ENCODE measurements at regions not wholly inside any gene's neighbourhood (a gene's known extent, or its start where the extent isn't known, plus 50 kb on each side); places are given as distances from the start of the nearest gene placed in this dataset.

- FAIRE-seq: no peak
- DNase-seq (ENCODE audit: insufficient read length, low spot score): no peak
- TF ChIP-seq POLR2A (IDR thresholded peaks at IDR 0.05; ENCODE audit: low read depth, low read length) (no peak), TAF1 (IDR thresholded peaks at IDR 0.05; ENCODE audit: low read depth, low read length) (no peak), PAX5 (IDR thresholded peaks at IDR 0.05; ENCODE audit: insufficient read depth, low read length, severe bottlenecking) (no peak), POU2F2 (IDR thresholded peaks at IDR 0.05; ENCODE audit: low read depth, low read length) (no peak), SPI1 (IDR thresholded peaks at IDR 0.05; ENCODE audit: low read depth, low read length) (no peak), POLR2AphosphoS5 (IDR thresholded peaks at IDR 0.05; ENCODE audit: low read depth, low read length) (no peak)
These were observed 157.6 kb upstream of the TMTC2 start for GRCh38 chr12:82529101-82529500.

GRCh38 chr12:82529954-82530353 lies 156.8 kb upstream of the TMTC2 start:
- no peak for TF ChIP-seq TAF1 (IDR thresholded peaks at IDR 0.05; ENCODE audit: low read depth, low read length)
- no peak for TF ChIP-seq PAX5 (IDR thresholded peaks at IDR 0.05; ENCODE audit: insufficient read depth, low read length, severe bottlenecking)
- no peak for TF ChIP-seq POLR2AphosphoS5 (IDR thresholded peaks at IDR 0.05; ENCODE audit: low read depth, low read length)
- no peak for TF ChIP-seq POU2F2 (IDR thresholded peaks at IDR 0.05; ENCODE audit: low read depth, low read length)
- no peak for TF ChIP-seq SPI1 (IDR thresholded peaks at IDR 0.05; ENCODE audit: low read depth, low read length)
- no peak for TF ChIP-seq POLR2A (IDR thresholded peaks at IDR 0.05; ENCODE audit: low read depth, low read length)
- DNase-seq (ENCODE audit: insufficient read length, low spot score): no peak
- no peak for FAIRE-seq

DNA sequence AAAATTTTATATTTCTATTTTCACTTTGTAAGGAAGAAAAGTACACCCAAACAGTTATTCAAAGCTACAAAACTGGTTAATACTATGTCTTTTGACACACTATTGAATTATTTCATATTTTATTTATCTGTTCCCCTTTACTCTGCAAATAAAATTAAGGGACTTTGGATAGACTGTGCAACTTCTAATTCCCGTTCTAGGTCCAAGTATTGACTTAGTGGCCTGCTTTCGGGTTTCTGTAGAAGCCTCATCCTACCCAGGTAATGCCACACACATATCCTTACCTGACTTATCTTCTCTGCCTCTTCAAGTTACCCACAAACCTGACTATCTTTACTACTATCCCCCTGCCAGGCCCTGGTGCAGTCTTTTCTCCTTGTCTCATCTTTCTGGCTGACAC lies 156.3 kb upstream of the TMTC2 start:
- TF ChIP-seq SPI1 (IDR thresholded peaks at IDR 0.05; ENCODE audit: low read depth, low read length) (no peak), PAX5 (IDR thresholded peaks at IDR 0.05; ENCODE audit: insufficient read depth, low read length, severe bottlenecking) (no peak), POLR2A (IDR thresholded peaks at IDR 0.05; ENCODE audit: low read depth, low read length) (no peak), POU2F2 (IDR thresholded peaks at IDR 0.05; ENCODE audit: low read depth, low read length) (no peak)
- no peak for FAIRE-seq

DNA sequence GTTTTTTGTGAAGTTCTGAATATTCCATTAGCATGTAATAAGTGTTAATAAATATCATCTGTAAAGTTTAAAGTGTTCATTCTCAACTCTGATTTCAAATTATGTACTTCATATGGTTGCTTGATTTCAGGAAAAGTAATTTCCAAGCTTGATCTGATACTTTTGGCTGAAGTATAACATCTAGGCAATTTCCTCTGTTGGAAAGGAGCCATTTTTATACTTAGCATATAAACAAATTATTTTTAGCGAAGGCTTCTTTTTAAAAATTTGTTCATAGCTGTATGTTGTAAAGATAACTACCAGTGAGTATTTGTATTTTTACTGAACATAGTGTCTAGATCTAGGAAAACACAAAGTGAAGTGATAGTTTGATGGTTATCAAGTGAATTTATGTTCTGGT lies 153.4 kb upstream of the TMTC2 start:
- TF ChIP-seq SPI1 (IDR thresholded peaks at IDR 0.05; ENCODE audit: low read depth, low read length): no peak
- no peak for TF ChIP-seq POLR2A (IDR thresholded peaks at IDR 0.05; ENCODE audit: low read depth, low read length)
- TF ChIP-seq POU2F2 (IDR thresholded peaks at IDR 0.05; ENCODE audit: low read depth, low read length): no peak
- TF ChIP-seq PAX5 (IDR thresholded peaks at IDR 0.05; ENCODE audit: insufficient read depth, low read length, severe bottlenecking): no peak
- no peak for TF ChIP-seq TAF1 (IDR thresholded peaks at IDR 0.05; ENCODE audit: low read depth, low read length)
- no peak for TF ChIP-seq POLR2AphosphoS5 (IDR thresholded peaks at IDR 0.05; ENCODE audit: low read depth, low read length)
- no peak for FAIRE-seq

More for the DNA sequence above, 156.3 kb upstream of the TMTC2 start:
- no peak for DNase-seq (ENCODE audit: insufficient read length, low spot score)

DNA sequence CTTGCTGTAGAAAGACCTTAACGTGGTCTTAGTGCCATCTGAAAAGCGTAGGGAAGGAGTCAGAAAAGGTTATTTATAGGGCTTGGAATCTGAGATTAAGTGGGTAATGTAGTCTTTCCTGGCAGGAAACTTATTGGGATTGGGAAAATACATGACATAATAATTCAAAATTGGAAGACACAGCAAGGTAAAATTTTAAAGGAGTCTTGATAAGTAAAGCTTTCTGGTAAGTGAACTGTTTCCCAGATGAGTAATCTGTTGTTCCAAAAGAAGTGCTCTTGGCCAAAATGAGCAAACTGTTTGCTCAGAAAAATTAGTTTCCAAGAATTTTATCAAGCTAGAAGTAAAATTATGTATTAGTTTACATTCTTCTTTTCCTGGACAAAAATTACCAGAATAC lies 149.3 kb upstream of the TMTC2 start:
- TF ChIP-seq SPI1 (IDR thresholded peaks at IDR 0.05; ENCODE audit: low read depth, low read length): no peak
- DNase-seq (ENCODE audit: insufficient read length, low spot score) (no peak), FAIRE-seq (no peak)

More for the DNA sequence above, 153.4 kb upstream of the TMTC2 start:
- DNase-seq (ENCODE audit: insufficient read length, low spot score): no peak

GRCh38 chr12:82554529-82554928 lies 132.2 kb upstream of the TMTC2 start:
- FAIRE-seq: no peak

GRCh38 chr12:82555699-82556098 lies 131.0 kb upstream of the TMTC2 start:
- TF ChIP-seq POLR2AphosphoS5 (IDR thresholded peaks at IDR 0.05; ENCODE audit: low read depth, low read length) (no peak), SPI1 (IDR thresholded peaks at IDR 0.05; ENCODE audit: low read depth, low read length) (no peak), POLR2A (IDR thresholded peaks at IDR 0.05; ENCODE audit: low read depth, low read length) (no peak), POU2F2 (IDR thresholded peaks at IDR 0.05; ENCODE audit: low read depth, low read length) (no peak), PAX5 (IDR thresholded peaks at IDR 0.05; ENCODE audit: insufficient read depth, low read length, severe bottlenecking) (no peak)
- no peak for DNase-seq (ENCODE audit: insufficient read length, low spot score)
- FAIRE-seq: no peak

More at GRCh38 chr12:82554529-82554928, 132.2 kb upstream of the TMTC2 start:
- DNase-seq (ENCODE audit: insufficient read length, low spot score): no peak
- TF ChIP-seq TAF1 (IDR thresholded peaks at IDR 0.05; ENCODE audit: low read depth, low read length): no peak
- TF ChIP-seq POLR2A (IDR thresholded peaks at IDR 0.05; ENCODE audit: low read depth, low read length): no peak
- no peak for TF ChIP-seq POU2F2 (IDR thresholded peaks at IDR 0.05; ENCODE audit: low read depth, low read length)
- no peak for TF ChIP-seq POLR2AphosphoS5 (IDR thresholded peaks at IDR 0.05; ENCODE audit: low read depth, low read length)
- no peak for TF ChIP-seq PAX5 (IDR thresholded peaks at IDR 0.05; ENCODE audit: insufficient read depth, low read length, severe bottlenecking)
- no peak for TF ChIP-seq SPI1 (IDR thresholded peaks at IDR 0.05; ENCODE audit: low read depth, low read length)

DNA sequence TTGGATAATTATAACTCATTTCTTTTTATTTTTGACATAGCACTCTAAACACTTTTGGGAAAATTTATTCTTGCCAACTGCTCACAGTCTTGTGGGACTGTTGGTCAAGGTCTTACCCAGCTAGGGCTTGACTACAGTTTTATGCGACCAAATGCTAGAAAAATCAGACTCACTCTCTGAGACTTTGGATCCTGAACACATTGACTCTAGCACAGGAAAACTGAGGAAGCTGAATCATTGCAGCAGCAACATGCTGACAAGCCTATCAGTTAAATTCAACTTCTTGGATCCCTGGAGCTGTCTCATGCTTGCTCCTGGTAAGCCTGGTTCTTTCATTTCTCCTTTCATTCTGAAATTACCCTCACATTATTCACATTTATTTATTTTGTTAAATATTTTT lies 120.7 kb upstream of the TMTC2 start:
- no peak for FAIRE-seq
- no peak for TF ChIP-seq TAF1 (IDR thresholded peaks at IDR 0.05; ENCODE audit: low read depth, low read length)
- TF ChIP-seq POU2F2 (IDR thresholded peaks at IDR 0.05; ENCODE audit: low read depth, low read length): no peak
- no peak for TF ChIP-seq POLR2A (IDR thresholded peaks at IDR 0.05; ENCODE audit: low read depth, low read length)
- no peak for TF ChIP-seq SPI1 (IDR thresholded peaks at IDR 0.05; ENCODE audit: low read depth, low read length)
- TF ChIP-seq PAX5 (IDR thresholded peaks at IDR 0.05; ENCODE audit: insufficient read depth, low read length, severe bottlenecking): no peak
- no peak for TF ChIP-seq POLR2AphosphoS5 (IDR thresholded peaks at IDR 0.05; ENCODE audit: low read depth, low read length)
- no peak for DNase-seq (ENCODE audit: insufficient read length, low spot score)

DNA sequence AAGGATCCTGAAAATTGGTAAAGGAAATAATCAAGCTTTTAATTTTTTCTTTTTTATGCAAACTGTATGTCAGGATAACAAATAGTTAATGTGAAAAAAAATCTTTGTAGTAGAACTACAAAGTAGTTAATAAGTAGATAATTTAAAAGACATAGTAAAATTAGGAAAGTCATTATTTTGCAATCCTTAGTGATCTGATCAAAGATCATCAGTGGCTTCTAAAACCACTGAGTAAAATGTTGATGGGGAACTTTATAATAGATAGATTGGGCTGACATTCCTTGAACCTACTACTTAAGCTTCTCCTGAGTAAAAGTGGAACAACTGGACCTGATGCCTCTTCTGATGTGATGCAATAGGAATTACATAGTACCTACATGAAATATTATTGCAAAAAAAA lies 119.0 kb upstream of the TMTC2 start:
- DNase-seq (ENCODE audit: insufficient read length, low spot score) (no peak), FAIRE-seq (no peak)
- TF ChIP-seq PAX5 (IDR thresholded peaks at IDR 0.05; ENCODE audit: insufficient read depth, low read length, severe bottlenecking): no peak
- no peak for TF ChIP-seq TAF1 (IDR thresholded peaks at IDR 0.05; ENCODE audit: low read depth, low read length)
- no peak for TF ChIP-seq POLR2A (IDR thresholded peaks at IDR 0.05; ENCODE audit: low read depth, low read length)
- TF ChIP-seq POU2F2 (IDR thresholded peaks at IDR 0.05; ENCODE audit: low read depth, low read length): no peak
- no peak for TF ChIP-seq POLR2AphosphoS5 (IDR thresholded peaks at IDR 0.05; ENCODE audit: low read depth, low read length)
- no peak for TF ChIP-seq SPI1 (IDR thresholded peaks at IDR 0.05; ENCODE audit: low read depth, low read length)

- no peak for FAIRE-seq
- DNase-seq (ENCODE audit: insufficient read length, low spot score): no peak
- no peak for TF ChIP-seq PAX5 (IDR thresholded peaks at IDR 0.05; ENCODE audit: insufficient read depth, low read length, severe bottlenecking)
- no peak for TF ChIP-seq TAF1 (IDR thresholded peaks at IDR 0.05; ENCODE audit: low read depth, low read length)
- TF ChIP-seq SPI1 (IDR thresholded peaks at IDR 0.05; ENCODE audit: low read depth, low read length): no peak
- TF ChIP-seq POLR2AphosphoS5 (IDR thresholded peaks at IDR 0.05; ENCODE audit: low read depth, low read length): no peak
- TF ChIP-seq POU2F2 (IDR thresholded peaks at IDR 0.05; ENCODE audit: low read depth, low read length): no peak
- no peak for TF ChIP-seq POLR2A (IDR thresholded peaks at IDR 0.05; ENCODE audit: low read depth, low read length)
These were observed 112.5 kb upstream of the TMTC2 start for GRCh38 chr12:82574191-82574590.

Measured in GM12891 (cell line).